A549 (cell line): ENCODE measurements at regions not wholly inside any gene's neighbourhood (a gene's known extent, or its start where the extent isn't known, plus 50 kb on each side); places are given as distances from the start of the nearest gene placed in this dataset.

ENCODE experiments used
- CTCF ChIP-seq: fragments of >200 bp; sonication (Bioruptor Twin); formaldehyde crosslinking; IDR thresholded peaks from 3 replicates; pipeline ENCODE4 v1.5.1; 2016
- EHF ChIP-seq: fragments of 250-450 bp; sonication (Bioruptor Pico); IDR thresholded peaks from 2 replicates; pipeline ENCODE4 v1.5.0; 2020; ENCODE audit warnings: mild to moderate bottlenecking
- POLR2AphosphoS2 ChIP-seq: conservative IDR thresholded peaks from 2 replicates; pipeline ENCODE4 v1.6.1; 2012; ENCODE audit warnings: low read length, improper control_type of control experiment, inconsistent platforms
- RAD21 ChIP-seq, 2 experiments: fragments of >200 bp in 1 of 2; sonication (Bioruptor Twin) in 1 of 2; formaldehyde crosslinking in 1 of 2; IDR thresholded peaks in 1 of 2; conservative IDR thresholded peaks in 1 of 2; 2 replicates in 1 of 2; 3 replicates in 1 of 2; pipeline ENCODE4 v1.6.1; 2012 to 2018; ENCODE audit warnings: inconsistent platforms in 1 of 2
- TF ChIP-seq, protein P1 (sequence below): IDR thresholded peaks from 2 replicates; pipeline ENCODE4 v1.6.1; 2012

GRCh38 chr18:2441544-2441943, 129.8 kb downstream of the METTL4 start:
- no peak for TF ChIP-seq RAD21 (conservative IDR thresholded peaks at IDR 0.05 in 1 of 2, IDR thresholded peaks at IDR 0.05 in 1 of 2)
- TF ChIP-seq, protein P1, sequence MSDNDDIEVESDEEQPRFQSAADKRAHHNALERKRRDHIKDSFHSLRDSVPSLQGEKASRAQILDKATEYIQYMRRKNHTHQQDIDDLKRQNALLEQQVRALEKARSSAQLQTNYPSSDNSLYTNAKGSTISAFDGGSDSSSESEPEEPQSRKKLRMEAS, result no peak
- TF ChIP-seq EHF (CRISPR knock-in tag), result no peak
- TF ChIP-seq POLR2AphosphoS2, result no peak
- no peak for TF ChIP-seq CTCF
